ENCODE measurements at regions not wholly inside any gene's neighbourhood (a gene's known extent, or its start where the extent isn't known, plus 50 kb on each side); places are given as distances from the start of the nearest gene placed in this dataset.

GRCh38 chr1:194367121-194367520 lies 1180.7 kb upstream of the B3GALT2 start:
- H2AFZ ChIP-seq (ENCODE audit: low read length): no peak overlapping the region
- DNase-seq (ENCODE audit: low spot score): no peak
- H3K4me2 ChIP-seq (ENCODE audit: low read length): no peak overlapping the region
- no TSS peak for BruUV-seq (replicated peaks)
- no peaks in the 10 kb centered on the region for H3K4me1 ChIP-seq (ENCODE audit: insufficient read depth, low read length, poor library complexity, severe bottlenecking)
- no peaks in the 10 kb centered on the region for H3K79me2 ChIP-seq (ENCODE audit: insufficient read depth, low read depth, low read length)
- no peak overlapping the region for H3K4me3 ChIP-seq (ENCODE audit: low read depth, low read length, poor library complexity, severe bottlenecking)
- ChIA-PET CTCF (ENCODE audit: unreplicated experiment) (no interaction called here), POLR2A (no interaction called here)
- TF ChIP-seq CTCF (conservative IDR thresholded peaks at IDR 0.05; ENCODE audit: low read length): no peak
- TF ChIP-seq EZH2phosphoT487 (IDR thresholded peaks at IDR 0.05; ENCODE audit: borderline replicate concordance, low read depth, low read length): no peak
- no peak overlapping the region for H3K27ac ChIP-seq (ENCODE audit: low read depth, low read length, poor library complexity, severe bottlenecking)
- no peaks in the 10 kb centered on the region for H3K9me3 ChIP-seq (ENCODE audit: low read length)
- H3K9me2 ChIP-seq (ENCODE audit: insufficient read depth, low read length): no peaks in the 10 kb centered on the region
- H3K36me3 ChIP-seq (ENCODE audit: insufficient read depth, low read length): no peaks in the 10 kb centered on the region
- H4K20me1 ChIP-seq (ENCODE audit: insufficient read depth, low read length): no peaks in the 10 kb centered on the region
- intact Hi-C loops (cut with micrococcal nuclease; ENCODE audit: unreplicated experiment): no loop called here

- no peaks in the 10 kb centered on the region for H3K9me3 ChIP-seq (ENCODE audit: low read length)
- TF ChIP-seq EZH2phosphoT487 (IDR thresholded peaks at IDR 0.05; ENCODE audit: borderline replicate concordance, low read depth, low read length) (no peak), CTCF (conservative IDR thresholded peaks at IDR 0.05; ENCODE audit: low read length) (no peak)
- H3K79me2 ChIP-seq (ENCODE audit: insufficient read depth, low read depth, low read length): no peaks in the 10 kb centered on the region
- no peak for DNase-seq (ENCODE audit: low spot score)
- H4K20me1 ChIP-seq (ENCODE audit: insufficient read depth, low read length): no peaks in the 10 kb centered on the region
- intact Hi-C loops (cut with micrococcal nuclease; ENCODE audit: unreplicated experiment): no loop called here
- no TSS peak for BruUV-seq (replicated peaks)
- no peak overlapping the region for H3K4me3 ChIP-seq (ENCODE audit: low read depth, low read length, poor library complexity, severe bottlenecking)
- no peak overlapping the region for H3K27ac ChIP-seq (ENCODE audit: low read depth, low read length, poor library complexity, severe bottlenecking)
- POLR2A ChIA-PET: no interaction called here
- no peak overlapping the region for H3K4me2 ChIP-seq (ENCODE audit: low read length)
- CTCF ChIA-PET (ENCODE audit: unreplicated experiment): no interaction called here
- no peak overlapping the region for H2AFZ ChIP-seq (ENCODE audit: low read length)
- no peaks in the 10 kb centered on the region for H3K4me1 ChIP-seq (ENCODE audit: insufficient read depth, low read length, poor library complexity, severe bottlenecking)
- H3K9me2 ChIP-seq (ENCODE audit: insufficient read depth, low read length): no peaks in the 10 kb centered on the region
- no peaks in the 10 kb centered on the region for H3K36me3 ChIP-seq (ENCODE audit: insufficient read depth, low read length)
Observed at GRCh38 chr1:194366705-194367104, 1180.3 kb upstream of the B3GALT2 start.

DNA sequence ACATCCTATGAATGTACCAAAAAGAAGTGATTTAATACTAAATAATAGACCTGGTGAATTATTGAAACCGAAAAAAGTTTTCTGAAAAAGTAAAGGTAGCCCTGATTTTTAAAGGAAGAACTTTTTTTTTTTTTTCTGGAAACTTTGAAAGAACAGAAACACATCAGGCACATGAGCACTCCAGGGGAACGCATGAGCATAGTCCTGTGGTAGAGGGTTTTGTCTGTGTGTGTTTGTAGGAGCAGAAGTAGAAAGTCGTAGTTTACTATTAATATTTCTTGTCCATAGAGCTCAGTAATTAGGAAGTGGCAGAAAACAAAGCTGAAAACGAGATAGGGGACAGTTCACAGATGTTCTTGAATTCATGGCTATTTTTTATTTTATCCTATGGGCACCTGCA lies 1175.9 kb upstream of the B3GALT2 start:
- H3K9me3 ChIP-seq (ENCODE audit: low read length): no peaks in the 10 kb centered on the region
- BruUV-seq (replicated peaks): no TSS peak
- no peak for TF ChIP-seq CTCF (conservative IDR thresholded peaks at IDR 0.05; ENCODE audit: low read length)
- no peak for TF ChIP-seq EZH2phosphoT487 (IDR thresholded peaks at IDR 0.05; ENCODE audit: borderline replicate concordance, low read depth, low read length)
- no peaks in the 10 kb centered on the region for H3K79me2 ChIP-seq (ENCODE audit: insufficient read depth, low read depth, low read length)
- no peaks in the 10 kb centered on the region for H3K36me3 ChIP-seq (ENCODE audit: insufficient read depth, low read length)
- ChIA-PET POLR2A (interaction anchor here (1.4 kb wide), 1 partner anchor 12 kb away, joined by 4 read pairs; no protein-coding TSS in a partner anchor), CTCF (ENCODE audit: unreplicated experiment) (no interaction called here)
- H3K4me2 ChIP-seq (ENCODE audit: low read length): no peak overlapping the region
- intact Hi-C loops (cut with micrococcal nuclease; ENCODE audit: unreplicated experiment): no loop called here
- H3K9me2 ChIP-seq (ENCODE audit: insufficient read depth, low read length): no peaks in the 10 kb centered on the region
- no peak overlapping the region for H2AFZ ChIP-seq (ENCODE audit: low read length)
- no peaks in the 10 kb centered on the region for H4K20me1 ChIP-seq (ENCODE audit: insufficient read depth, low read length)
- no peak overlapping the region for H3K4me3 ChIP-seq (ENCODE audit: low read depth, low read length, poor library complexity, severe bottlenecking)
- no peak for DNase-seq (ENCODE audit: low spot score)
- no peaks in the 10 kb centered on the region for H3K4me1 ChIP-seq (ENCODE audit: insufficient read depth, low read length, poor library complexity, severe bottlenecking)
- H3K27ac ChIP-seq (ENCODE audit: low read depth, low read length, poor library complexity, severe bottlenecking): no peak overlapping the region
